ENCODE measurements at regions not wholly inside any gene's neighbourhood (a gene's known extent, or its start where the extent isn't known, plus 50 kb on each side); places are given as distances from the start of the nearest gene placed in this dataset.

DNA sequence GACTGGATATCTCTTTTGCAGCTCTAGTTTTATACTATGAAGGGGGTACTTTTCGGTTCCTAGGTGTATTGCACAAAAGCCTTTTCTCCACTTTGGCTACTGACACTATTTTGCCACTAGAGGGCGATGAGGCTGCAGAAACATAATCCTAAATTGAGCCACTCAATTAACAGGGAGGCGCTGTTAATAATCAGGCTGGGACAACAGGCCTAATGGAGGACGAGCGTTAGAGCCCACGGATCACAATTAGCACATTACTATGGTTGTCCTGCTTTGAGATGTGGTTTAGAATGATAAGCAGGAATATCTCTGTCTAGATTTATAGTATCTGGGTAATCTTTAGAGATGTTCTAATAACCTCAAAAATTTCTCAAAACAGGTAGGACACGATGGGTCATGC, 62.2 kb upstream of the PMAIP1 start:
- TF ChIP-seq, protein P1, sequence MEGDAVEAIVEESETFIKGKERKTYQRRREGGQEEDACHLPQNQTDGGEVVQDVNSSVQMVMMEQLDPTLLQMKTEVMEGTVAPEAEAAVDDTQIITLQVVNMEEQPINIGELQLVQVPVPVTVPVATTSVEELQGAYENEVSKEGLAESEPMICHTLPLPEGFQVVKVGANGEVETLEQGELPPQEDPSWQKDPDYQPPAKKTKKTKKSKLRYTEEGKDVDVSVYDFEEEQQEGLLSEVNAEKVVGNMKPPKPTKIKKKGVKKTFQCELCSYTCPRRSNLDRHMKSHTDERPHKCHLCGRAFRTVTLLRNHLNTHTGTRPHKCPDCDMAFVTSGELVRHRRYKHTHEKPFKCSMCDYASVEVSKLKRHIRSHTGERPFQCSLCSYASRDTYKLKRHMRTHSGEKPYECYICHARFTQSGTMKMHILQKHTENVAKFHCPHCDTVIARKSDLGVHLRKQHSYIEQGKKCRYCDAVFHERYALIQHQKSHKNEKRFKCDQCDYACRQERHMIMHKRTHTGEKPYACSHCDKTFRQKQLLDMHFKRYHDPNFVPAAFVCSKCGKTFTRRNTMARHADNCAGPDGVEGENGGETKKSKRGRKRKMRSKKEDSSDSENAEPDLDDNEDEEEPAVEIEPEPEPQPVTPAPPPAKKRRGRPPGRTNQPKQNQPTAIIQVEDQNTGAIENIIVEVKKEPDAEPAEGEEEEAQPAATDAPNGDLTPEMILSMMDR (IDR thresholded peaks at IDR 0.05; ENCODE audit: unreplicated experiment in 3 of 3) = peak; percentile 75 to 80 (median 76)

DNA sequence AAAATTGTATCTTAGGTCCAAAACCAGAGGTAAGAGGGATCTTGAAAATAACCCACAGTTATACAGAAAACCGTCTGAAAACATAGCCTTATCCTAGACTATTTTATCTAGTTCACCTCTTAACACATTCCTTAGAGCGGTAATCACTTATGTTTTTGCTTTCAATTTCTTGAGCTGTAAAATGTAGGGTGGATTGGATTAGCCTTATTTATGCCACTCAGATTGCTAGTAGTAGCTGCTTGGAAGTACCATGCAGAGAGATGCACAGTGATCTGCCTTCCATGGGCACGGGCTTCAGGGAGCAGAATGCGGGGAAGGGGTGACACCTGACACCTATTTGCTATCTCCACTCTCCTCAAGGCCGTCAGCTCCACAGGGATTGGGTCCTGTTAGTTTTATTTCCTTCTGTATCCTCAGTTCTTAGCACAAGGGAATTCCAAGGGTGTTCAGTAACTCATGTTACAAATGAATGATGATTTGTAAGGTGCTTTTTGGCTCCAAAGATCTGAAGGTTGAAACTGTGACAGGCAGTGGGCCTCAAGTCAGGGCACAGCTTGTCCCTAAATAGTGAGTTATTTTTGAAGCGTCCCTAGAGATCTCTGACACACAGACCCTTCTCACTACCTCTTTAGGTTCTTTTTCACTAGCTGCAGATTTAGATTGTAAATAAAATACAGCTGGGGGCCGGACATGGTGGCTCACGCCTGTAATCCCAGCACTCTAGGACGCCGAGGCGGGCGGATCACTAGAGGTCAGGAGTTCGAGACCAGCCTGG, 64.0 kb upstream of the PMAIP1 start:
- Mint-ChIP-seq H3K4me3 (no peak overlapping the region), H3K9me3 (no peaks in the 10 kb centered on the region), H3K36me3 (ENCODE audit: low read depth) (no peaks in the 10 kb centered on the region), H3K27me3 (ENCODE audit: low read depth) (peaks cover 30% of the 10 kb centered on the region), H3K27ac (no peak overlapping the region), H3K4me1 (peaks cover 8% of the 10 kb centered on the region)
- TF ChIP-seq, protein P1 (IDR thresholded peaks at IDR 0.05; ENCODE audit: unreplicated experiment in 3 of 3) = no peak

More for the DNA sequence above, 62.2 kb upstream of the PMAIP1 start:
- peaks cover 22% of the 10 kb centered on the region for H3K27me3 Mint-ChIP-seq (ENCODE audit: low read depth)
- H3K9me3 Mint-ChIP-seq = no peaks in the 10 kb centered on the region
- no peak overlapping the region for H3K27ac Mint-ChIP-seq
- peaks cover 8% of the 10 kb centered on the region for H3K4me1 Mint-ChIP-seq
- no peaks in the 10 kb centered on the region for H3K36me3 Mint-ChIP-seq (ENCODE audit: low read depth)
- H3K4me3 Mint-ChIP-seq = no peak overlapping the region

DNA sequence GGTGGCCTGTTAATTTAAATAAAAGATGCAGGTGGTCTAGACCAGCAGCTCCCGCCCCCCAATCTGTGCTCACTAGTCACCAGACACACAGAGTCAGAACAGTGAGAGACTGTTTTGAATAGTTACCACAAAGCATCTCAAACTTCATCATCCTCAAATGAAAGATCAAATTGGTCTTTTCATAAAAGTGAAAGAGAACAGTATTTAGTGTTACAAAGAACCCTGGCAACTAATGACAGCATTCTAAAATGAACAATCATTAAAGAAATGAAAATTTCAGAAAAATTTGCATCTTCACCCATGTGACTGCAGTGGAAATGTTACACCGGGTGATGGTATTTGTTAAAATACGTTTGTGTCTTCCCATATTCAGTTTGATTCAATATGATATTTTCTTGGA, 65.5 kb upstream of the PMAIP1 start:
- H3K27me3 Mint-ChIP-seq (ENCODE audit: low read depth) = peaks cover 30% of the 10 kb centered on the region
- H3K4me1 Mint-ChIP-seq = peaks cover 8% of the 10 kb centered on the region
- H3K27ac Mint-ChIP-seq = no peak overlapping the region
- no peaks in the 10 kb centered on the region for H3K36me3 Mint-ChIP-seq (ENCODE audit: low read depth)
- H3K4me3 Mint-ChIP-seq = no peak overlapping the region
- no peaks in the 10 kb centered on the region for H3K9me3 Mint-ChIP-seq
- TF ChIP-seq, protein P1 (IDR thresholded peaks at IDR 0.05; ENCODE audit: unreplicated experiment in 3 of 3) = no peak

DNA sequence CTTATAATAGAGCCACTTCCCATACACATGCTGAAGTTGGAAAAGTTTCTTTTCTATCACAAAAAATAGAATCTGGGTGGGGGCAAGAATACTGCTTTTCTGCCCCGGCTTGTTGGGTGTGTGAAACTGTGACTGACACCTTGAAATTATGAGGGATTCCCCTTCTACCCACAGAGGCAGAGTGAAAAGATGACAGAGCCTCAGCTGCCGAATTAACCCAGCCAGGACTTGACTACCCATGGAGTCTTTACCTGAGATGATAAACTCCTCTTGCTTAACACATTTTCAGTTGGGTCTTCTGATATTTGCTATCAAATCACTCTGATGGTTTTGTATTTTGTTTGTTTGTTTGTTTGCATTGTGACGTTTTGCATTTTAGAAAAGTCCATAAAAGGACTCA, 66.0 kb upstream of the PMAIP1 start:
- TF ChIP-seq, protein P1 (IDR thresholded peaks at IDR 0.05; ENCODE audit: unreplicated experiment in 3 of 3) = no peak
- no peak overlapping the region for H3K27ac Mint-ChIP-seq
- H3K36me3 Mint-ChIP-seq (ENCODE audit: low read depth) = no peaks in the 10 kb centered on the region
- peaks cover 8% of the 10 kb centered on the region for H3K4me1 Mint-ChIP-seq
- H3K9me3 Mint-ChIP-seq = no peaks in the 10 kb centered on the region
- no peak overlapping the region for H3K4me3 Mint-ChIP-seq
- peaks cover 30% of the 10 kb centered on the region for H3K27me3 Mint-ChIP-seq (ENCODE audit: low read depth)

DNA sequence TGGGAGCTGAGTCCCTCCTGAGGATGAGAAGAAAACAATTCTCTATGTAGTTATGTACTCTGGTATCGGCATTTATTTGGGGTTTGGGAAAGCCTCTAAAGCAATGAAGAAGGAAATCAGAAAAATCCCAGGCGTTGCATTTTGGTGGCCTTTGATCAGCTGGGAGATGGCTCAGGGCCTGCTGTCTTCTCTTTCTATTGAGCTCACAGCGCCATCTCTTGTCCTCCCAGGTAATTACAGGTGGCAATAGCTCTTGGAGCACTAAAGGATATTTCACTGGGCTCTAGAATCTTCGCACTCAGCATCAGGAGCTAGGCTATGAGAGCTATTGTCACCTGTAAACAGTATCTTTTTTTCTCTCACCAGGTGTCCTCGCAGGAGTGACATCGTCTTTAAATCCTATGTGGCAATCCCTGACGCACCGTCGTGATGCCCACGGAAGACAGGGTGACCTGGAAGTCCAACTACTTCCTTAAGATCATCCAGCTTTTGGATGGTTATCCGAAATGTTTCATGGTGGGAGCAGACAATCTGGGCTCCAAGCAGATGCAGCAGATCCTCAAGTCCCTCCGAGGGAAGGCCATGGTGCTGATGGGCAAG, 76.1 kb upstream of the PMAIP1 start:
- H3K4me3 Mint-ChIP-seq = no peak overlapping the region
- H3K27me3 Mint-ChIP-seq (ENCODE audit: low read depth) = no peaks in the 10 kb centered on the region
- H3K4me1 Mint-ChIP-seq = peaks cover 17% of the 10 kb centered on the region
- H3K9me3 Mint-ChIP-seq = no peaks in the 10 kb centered on the region
- TF ChIP-seq, protein P1 (IDR thresholded peaks at IDR 0.05; ENCODE audit: unreplicated experiment in 3 of 3) = peak; percentile 91 to 95 (median 93)
- H3K27ac Mint-ChIP-seq = peak overlapping the region; percentile 55 to 78 (median 64)
- no peaks in the 10 kb centered on the region for H3K36me3 Mint-ChIP-seq (ENCODE audit: low read depth)

Measured in nephron (organoid).